GM21423 (cell line): ENCODE measurements at regions not wholly inside any gene's neighbourhood (a gene's known extent, or its start where the extent isn't known, plus 50 kb on each side); places are given as distances from the start of the nearest gene placed in this dataset.

Experiments
- ATAC-seq: cut with Tn5 transposase; IDR thresholded peaks from one replicate; pipeline ENCODE4 v1.9.1; 2021; ENCODE audit warnings: mild to moderate bottlenecking, moderate library complexity; ENCODE audit not compliant: unreplicated experiment

- no peak for ATAC-seq
These were observed 72.1 kb upstream of the STK32A start for GRCh38 chr5:147162740-147163139.

- no peak for ATAC-seq
These were observed 67.3 kb upstream of the STK32A start for GRCh38 chr5:147167529-147167928.

- no peak for ATAC-seq
These were observed 66.1 kb upstream of the STK32A start for GRCh38 chr5:147168578-147169327.

GRCh38 chr5:147169399-147169798 lies 65.4 kb upstream of the STK32A start:
- peak; percentile 78 for ATAC-seq

GRCh38 chr5:147169901-147170300 lies 64.9 kb upstream of the STK32A start:
- peak; percentile 21 for ATAC-seq

GRCh38 chr5:147170603-147171002 lies 64.2 kb upstream of the STK32A start:
- ATAC-seq, result peak; percentile 67

- no peak for ATAC-seq
These were observed 60.1 kb upstream of the STK32A start for GRCh38 chr5:147174671-147175265.

GRCh38 chr5:147175516-147176097 lies 59.2 kb upstream of the STK32A start:
- no peak for ATAC-seq

- ATAC-seq, result no peak
These were observed 58.4 kb upstream of the STK32A start for GRCh38 chr5:147176422-147176821.

GRCh38 chr5:147177125-147177840 lies 57.5 kb upstream of the STK32A start:
- ATAC-seq, result no peak

- no peak for ATAC-seq
These were observed 55.2 kb upstream of the STK32A start for GRCh38 chr5:147179562-147180147.

GRCh38 chr5:147180751-147181150 lies 54.1 kb upstream of the STK32A start:
- no peak for ATAC-seq
